PC-3 (cell line): ENCODE measurements at regions not wholly inside any gene's neighbourhood (a gene's known extent, or its start where the extent isn't known, plus 50 kb on each side); places are given as distances from the start of the nearest gene placed in this dataset.
A peak's percentile ranks its signal among the peaks of the same experiment; 100 is the strongest.

ENCODE experiments used
- ATAC-seq: fragments of 200-7000 bp; cut with Tn5 transposase; 2 replicates; pipeline ENCODE4 v1.9.1; 2020; ENCODE audit warnings: mild to moderate bottlenecking, moderate library complexity
- BruUV-seq: library from RNA; stranded (reverse); fragments of 400-500 nt; replicated peaks from 2 replicates; lab custom pipeline; 2021; lab: Mats Ljungman, UMichigan
- CTCF ChIA-PET: fragments of 300-600 bp; sonication (Branson Sonifier 250); formaldehyde crosslinking; loops from one replicate; lab custom pipeline; 2022; ENCODE audit warnings: antibody characterized with exemption; lab: Charles Lee
- POLR2A ChIA-PET: fragments of 300-600 bp; sonication (Branson Sonifier 250); formaldehyde crosslinking; loops from one replicate; lab custom pipeline; 2022; ENCODE audit warnings: antibody characterized with exemption; ENCODE audit not compliant: unreplicated experiment; lab: Charles Lee
- DNase-seq: peaks from one replicate; pipeline ENCODE4 v3.0.0-alpha.2; 2015
- H2AFZ ChIP-seq: fragments of 300-600 bp; sonication (generic); 2 replicates; pipeline ENCODE4 v1.6.0; 2016; ENCODE audit warnings: antibody characterized with exemption, low read length
- H3F3A ChIP-seq: fragments of 300-600 bp; sonication (generic); one replicate; pipeline ENCODE4 v1.6.0; 2017; ENCODE audit warnings: antibody characterized with exemption, low read length, control low read depth, mild to moderate bottlenecking; ENCODE audit not compliant: unreplicated experiment
- H3K27ac ChIP-seq: fragments of 300-600 bp; sonication (generic); 2 replicates; pipeline ENCODE4 v1.5.1; 2016; ENCODE audit warnings: mild to moderate bottlenecking, low read length
- H3K27me3 ChIP-seq: fragments of 300-600 bp; sonication (generic); 2 replicates; pipeline ENCODE4 v1.6.1; 2016; ENCODE audit warnings: low read length, mixed read lengths
- H3K36me3 ChIP-seq: fragments of 300-600 bp; sonication (generic); 2 replicates; pipeline ENCODE4 v1.6.1; 2016; ENCODE audit warnings: low read depth, mixed run types, low read length, mixed read lengths
- H3K4me1 ChIP-seq: fragments of 300-600 bp; sonication (generic); 2 replicates; pipeline ENCODE4 v1.5.1; 2016; ENCODE audit warnings: low read length; ENCODE audit not compliant: insufficient read depth
- H3K4me2 ChIP-seq: fragments of 300-600 bp; sonication (generic); 2 replicates; pipeline ENCODE4 v1.6.0; 2016; ENCODE audit warnings: low read length
- H3K4me3 ChIP-seq: fragments of 300-600 bp; sonication (generic); 2 replicates; pipeline ENCODE4 v1.5.1; 2016; ENCODE audit warnings: mild to moderate bottlenecking, low read length, mixed read lengths
- H3K79me2 ChIP-seq: fragments of 300-600 bp; sonication (generic); 2 replicates; pipeline ENCODE4 v1.6.1; 2017; ENCODE audit warnings: low read length, mixed read lengths
- H3K9ac ChIP-seq: fragments of 300-600 bp; sonication (generic); 2 replicates; pipeline ENCODE4 v1.6.0; 2016; ENCODE audit warnings: mild to moderate bottlenecking, low read length
- H3K9me2 ChIP-seq: fragments of 300-600 bp; sonication (generic); replicated peaks from 2 replicates; pipeline ENCODE4 v1.6.1; 2016; ENCODE audit warnings: mixed run types, low read length, mixed read lengths
- H3K9me3 ChIP-seq: fragments of 300-600 bp; sonication (generic); 2 replicates; pipeline ENCODE4 v1.6.1; 2016; ENCODE audit warnings: low read length, mixed read lengths
- H4K20me1 ChIP-seq: fragments of 300-600 bp; sonication (generic); 2 replicates; pipeline ENCODE4 v1.6.1; 2016; ENCODE audit warnings: low read length, mixed read lengths
- CTCF ChIP-seq: fragments of 300-600 bp; sonication (generic); conservative IDR thresholded peaks from 2 replicates; pipeline ENCODE4 v1.5.1; 2017; ENCODE audit warnings: antibody characterized with exemption, low read depth, mild to moderate bottlenecking, low read length
- EZH2 ChIP-seq: fragments of 300-600 bp; sonication (generic); IDR thresholded peaks from one replicate; pipeline ENCODE4 v1.6.1; 2017; ENCODE audit warnings: antibody characterized with exemption, mild to moderate bottlenecking, low read length; ENCODE audit not compliant: unreplicated experiment
- EZH2phosphoT487 ChIP-seq: fragments of 300-600 bp; sonication (generic); IDR thresholded peaks from 2 replicates; pipeline ENCODE4 v1.6.1; 2018; ENCODE audit warnings: mild to moderate bottlenecking, antibody characterized with exemption, low read length, borderline replicate concordance
- intact Hi-C: fragments of 100-400 bp; cut with micrococcal nuclease; formaldehyde crosslinking; loops from 2 replicates; pipeline ENCODE4 v1.9.0; 2023

GRCh38 chr11:109946322-109946846 is 146.8 kb upstream of the ZC3H12C start:
- ChIA-PET CTCF (interaction anchor here (0.6 to 0.7 kb wide), 2 partner anchors 80 to 143 kb away, joined by 3 read pairs; no protein-coding TSS in a partner anchor), POLR2A (no interaction called here)
- peak; percentile 98 for DNase-seq
- H4K20me1 ChIP-seq = no peaks in the 10 kb centered on the region
- H3K4me2 ChIP-seq = peak overlapping the region; percentile 77
- no peaks in the 10 kb centered on the region for H3K36me3 ChIP-seq
- no peaks in the 10 kb centered on the region for H3K9me2 ChIP-seq
- intact Hi-C loops = loop anchor here (1.0 to 5.0 kb wide), 7 partner anchors 54 to 486 kb away; no protein-coding TSS in a partner anchor
- H3K79me2 ChIP-seq = 0 out of 2 replicates have a peak, but pooled peaks cover 4% of the 10 kb centered on the region
- TF ChIP-seq EZH2phosphoT487 (no peak), CTCF (peak; percentile 99)
- H2AFZ ChIP-seq = peak overlapping the region; percentile 73
- peak overlapping the region; percentile 53; the same call in 1 of the 2 replicates for H3K4me3 ChIP-seq
- H3K27ac ChIP-seq = peak overlapping the region; percentile 80
- no peaks in the 10 kb centered on the region for H3K27me3 ChIP-seq
- peak overlapping the region; percentile 81 for H3K9ac ChIP-seq
- no peaks in the 10 kb centered on the region for H3K9me3 ChIP-seq
- ATAC-seq = peak; percentile 95
- H3F3A ChIP-seq = no peaks in the 10 kb centered on the region
- BruUV-seq = no TSS peak
- peaks cover 20% of the 10 kb centered on the region for H3K4me1 ChIP-seq

- no peak overlapping the region for H2AFZ ChIP-seq
- H3K4me2 ChIP-seq = no peak overlapping the region
- TF ChIP-seq EZH2 = no peak
- no peak for TF ChIP-seq EZH2phosphoT487
- no peak for TF ChIP-seq CTCF
- H4K20me1 ChIP-seq = no peaks in the 10 kb centered on the region
- H3K4me3 ChIP-seq = no peak overlapping the region
- no peaks in the 10 kb centered on the region for H3K27me3 ChIP-seq
- no peaks in the 10 kb centered on the region for H3K4me1 ChIP-seq
- no peaks in the 10 kb centered on the region for H3K79me2 ChIP-seq
- H3K9me3 ChIP-seq = no peaks in the 10 kb centered on the region
- no peak overlapping the region for H3K9ac ChIP-seq
- ChIA-PET POLR2A (no interaction called here), CTCF (no interaction called here)
- ATAC-seq (no peak), DNase-seq (no peak)
- intact Hi-C loops = no loop called here
- BruUV-seq = no TSS peak
- H3K9me2 ChIP-seq = no peaks in the 10 kb centered on the region
- no peaks in the 10 kb centered on the region for H3F3A ChIP-seq
- no peaks in the 10 kb centered on the region for H3K36me3 ChIP-seq
- H3K27ac ChIP-seq = no peak overlapping the region
Measured at GRCh38 chr11:109954534-109954933, 138.7 kb upstream of the ZC3H12C start.

GRCh38 chr11:109956124-109956793 is 136.9 kb upstream of the ZC3H12C start:
- ChIA-PET POLR2A (no interaction called here), CTCF (no interaction called here)
- ATAC-seq (0 out of 2 replicates have a peak, but pooled peaks have one; percentile 20), DNase-seq (no peak)
- no peak overlapping the region for H3K4me2 ChIP-seq
- no peak overlapping the region for H2AFZ ChIP-seq
- H4K20me1 ChIP-seq = no peaks in the 10 kb centered on the region
- no peaks in the 10 kb centered on the region for H3F3A ChIP-seq
- intact Hi-C loops = no loop called here
- no peaks in the 10 kb centered on the region for H3K27me3 ChIP-seq
- H3K9me3 ChIP-seq = no peaks in the 10 kb centered on the region
- H3K4me1 ChIP-seq = no peaks in the 10 kb centered on the region
- no peaks in the 10 kb centered on the region for H3K36me3 ChIP-seq
- BruUV-seq = no TSS peak
- TF ChIP-seq EZH2phosphoT487 (no peak), CTCF (no peak), EZH2 (no peak)
- H3K4me3 ChIP-seq = no peak overlapping the region
- H3K27ac ChIP-seq = no peak overlapping the region
- no peaks in the 10 kb centered on the region for H3K79me2 ChIP-seq
- H3K9ac ChIP-seq = no peak overlapping the region
- no peaks in the 10 kb centered on the region for H3K9me2 ChIP-seq
